Cardiac muscle cell (in vitro differentiated cells and primary cell): ENCODE measurements at regions not wholly inside any gene's neighbourhood (a gene's known extent, or its start where the extent isn't known, plus 50 kb on each side); places are given as distances from the start of the nearest gene placed in this dataset.

Experiments used
- DNase-seq, 2 donors: peaks; one replicate each; pipeline versions ENCODE4 v3.0.0 to v3.0.0-alpha.2; 2010 to 2017; ENCODE audit warnings: low read depth in 1 of 2, low spot score in 1 of 2
- H3K27ac ChIP-seq: fragments of 200-600 bp; sonication (generic); 2 replicates; pipeline ENCODE4 v1.5.1; 2016
- H3K27me3 ChIP-seq: fragments of 200-600 bp; sonication (generic); 2 replicates; pipeline ENCODE4 v1.6.0; 2016; ENCODE audit warnings: control low read depth
- H3K36me3 ChIP-seq: fragments of 200-600 bp; sonication (generic); 2 replicates; pipeline ENCODE4 v1.5.1; 2016; ENCODE audit warnings: control low read depth
- H3K4me1 ChIP-seq: fragments of 200-600 bp; sonication (generic); 2 replicates; pipeline ENCODE4 v1.8.1; 2017; ENCODE audit warnings: low read depth, mild to moderate bottlenecking, mixed run types
- H3K4me3 ChIP-seq: fragments of 200-600 bp; sonication (generic); 2 replicates; pipeline ENCODE4 v1.5.1; 2016; ENCODE audit warnings: mild to moderate bottlenecking
- H3K9me3 ChIP-seq: fragments of 200-600 bp; sonication (generic); 2 replicates; pipeline ENCODE4 v1.5.1; 2017; ENCODE audit warnings: low read depth, mild to moderate bottlenecking, control low read depth
- CTCF ChIP-seq: IDR thresholded peaks from 2 replicates; pipeline ENCODE4 v1.5.1; 2012; ENCODE audit warnings: low read depth, mild to moderate bottlenecking, low read length

GRCh38 chr10:6643962-6644361, 63.9 kb upstream of the PRKCQ start:
- no peak overlapping the region for H3K27ac ChIP-seq
- no peaks in the 10 kb centered on the region for H3K9me3 ChIP-seq
- H3K4me3 ChIP-seq: no peak overlapping the region
- DNase-seq: no peak
- no peak for TF ChIP-seq CTCF
- no peaks in the 10 kb centered on the region for H3K36me3 ChIP-seq
- no peaks in the 10 kb centered on the region for H3K4me1 ChIP-seq
- H3K27me3 ChIP-seq: no peaks in the 10 kb centered on the region

- H3K4me1 ChIP-seq: no peaks in the 10 kb centered on the region
- no peaks in the 10 kb centered on the region for H3K27me3 ChIP-seq
- H3K4me3 ChIP-seq: no peak overlapping the region
- TF ChIP-seq CTCF: no peak
- no peaks in the 10 kb centered on the region for H3K9me3 ChIP-seq
- H3K36me3 ChIP-seq: no peaks in the 10 kb centered on the region
- no peak overlapping the region for H3K27ac ChIP-seq
- DNase-seq: no peak
Measured at GRCh38 chr10:6642876-6643275, 62.8 kb upstream of the PRKCQ start.

- no peak for DNase-seq
- Histone ChIP-seq H3K27ac (no peak overlapping the region), H3K4me1 (no peaks in the 10 kb centered on the region), H3K4me3 (no peak overlapping the region), H3K9me3 (no peaks in the 10 kb centered on the region), H3K27me3 (no peaks in the 10 kb centered on the region), H3K36me3 (no peaks in the 10 kb centered on the region)
- no peak for TF ChIP-seq CTCF
Measured at GRCh38 chr10:6640433-6641040, 60.5 kb upstream of the PRKCQ start.

- TF ChIP-seq CTCF: no peak
- no peak for DNase-seq
- Histone ChIP-seq H3K9me3 (no peaks in the 10 kb centered on the region), H3K27me3 (no peaks in the 10 kb centered on the region), H3K27ac (no peak overlapping the region), H3K4me1 (no peaks in the 10 kb centered on the region), H3K4me3 (no peak overlapping the region), H3K36me3 (no peaks in the 10 kb centered on the region)
Measured at GRCh38 chr10:6637053-6637452, 57.0 kb upstream of the PRKCQ start.

GRCh38 chr10:6635784-6636183, 55.7 kb upstream of the PRKCQ start:
- TF ChIP-seq CTCF: no peak
- Histone ChIP-seq H3K4me3 (no peak overlapping the region), H3K4me1 (no peaks in the 10 kb centered on the region), H3K9me3 (no peaks in the 10 kb centered on the region), H3K27ac (no peak overlapping the region), H3K36me3 (no peaks in the 10 kb centered on the region), H3K27me3 (no peaks in the 10 kb centered on the region)
- DNase-seq: no peak
